HEK293 (cell line): ENCODE measurements at regions not wholly inside any gene's neighbourhood (a gene's known extent, or its start where the extent isn't known, plus 50 kb on each side); places are given as distances from the start of the nearest gene placed in this dataset.

Experiments used
- CTCF ChIA-PET: fragments of 350-600 bp; formaldehyde crosslinking; extraction: SDS; loops from one replicate; lab custom pipeline; 2021; ENCODE audit warnings: antibody characterized with exemption; lab: Yijun Ruan, JAX
- POLR2A ChIA-PET: fragments of 300-600 bp; formaldehyde crosslinking; extraction: SDS; loops from one replicate; lab custom pipeline; 2020; ENCODE audit warnings: antibody characterized with exemption, inconsistent platforms; lab: Yijun Ruan, JAX
- H3K27ac ChIP-seq: fragments of 200-500 bp; sonication (Bioruptor generic); 2 replicates; pipeline ENCODE4 v1.5.1; 2014; ENCODE audit warnings: low read depth, low read length, control low read depth, inconsistent platforms; ENCODE audit errors: extremely low read depth
- H3K36me3 ChIP-seq, 2 experiments: fragments of 200-500 bp in 1 of 2; sonication (Bioruptor generic) in 1 of 2; 1 replicate in 1 of 2; 2 replicates in 1 of 2; pipeline ENCODE4 v1.5.1; 2014 to 2017; ENCODE audit warnings: inconsistent platforms in 2 of 2, low read length in 2 of 2; ENCODE audit not compliant: control insufficient read depth in 2 of 2, insufficient read depth in 1 of 2
- H3K4me1 ChIP-seq: fragments of 200-500 bp; sonication (Bioruptor generic); 2 replicates; pipeline ENCODE4 v1.5.1; 2014; ENCODE audit warnings: mild to moderate bottlenecking, low read length, inconsistent platforms; ENCODE audit not compliant: control insufficient read depth, insufficient read depth
- H3K4me3 ChIP-seq: 2 replicates; pipeline ENCODE4 v1.5.1; 2011; ENCODE audit warnings: low read depth, mild to moderate bottlenecking, control low read depth, low read length, moderate library complexity
- H3K9me3 ChIP-seq: fragments of 200-500 bp; sonication (Bioruptor generic); 2 replicates; pipeline ENCODE4 v1.5.1; 2014; ENCODE audit warnings: low read depth, low read length, inconsistent platforms; ENCODE audit not compliant: control insufficient read depth, insufficient read depth
- HOXA7 ChIP-seq: sonication (generic); formaldehyde crosslinking; IDR thresholded peaks from 2 replicates; pipeline ENCODE4 v1.8.1; 2022; ENCODE audit warnings: missing genetic modification reagents, borderline replicate concordance
- KLF17 ChIP-seq: fragments of 450-650 bp; formaldehyde crosslinking; IDR thresholded peaks from 2 replicates; pipeline ENCODE4 v1.5.1; 2016; ENCODE audit warnings: missing biosample characterization, missing genetic modification characterization
- RBAK ChIP-seq: fragments of 450-650 bp; formaldehyde crosslinking; IDR thresholded peaks from 2 replicates; pipeline ENCODE4 v1.5.1; 2016; ENCODE audit warnings: missing biosample characterization, missing genetic modification characterization
- REST ChIP-seq: fragments of 450-650 bp; formaldehyde crosslinking; IDR thresholded peaks from 2 replicates; pipeline ENCODE4 v1.5.1; 2016; ENCODE audit warnings: missing biosample characterization, missing genetic modification characterization
- SP2 ChIP-seq: fragments of 450-650 bp; formaldehyde crosslinking; IDR thresholded peaks from 2 replicates; pipeline ENCODE4 v1.5.1; 2016; ENCODE audit warnings: missing biosample characterization, missing genetic modification characterization
- ZNF10 ChIP-seq: fragments of 450-650 bp; formaldehyde crosslinking; IDR thresholded peaks from 2 replicates; pipeline ENCODE4 v1.5.1; 2017; ENCODE audit warnings: missing biosample characterization, missing genetic modification characterization
- ZNF148 ChIP-seq: fragments of 450-650 bp; formaldehyde crosslinking; IDR thresholded peaks from 2 replicates; pipeline ENCODE4 v1.5.0; 2017; ENCODE audit warnings: missing biosample characterization, missing genetic modification characterization, borderline replicate concordance
- ZNF2 ChIP-seq: fragments of 450-650 bp; formaldehyde crosslinking; IDR thresholded peaks from 2 replicates; pipeline ENCODE4 v1.5.1; 2016; ENCODE audit warnings: missing biosample characterization, missing genetic modification characterization
- ZNF221 ChIP-seq: fragments of 450-650 bp; formaldehyde crosslinking; IDR thresholded peaks from 2 replicates; pipeline ENCODE4 v1.5.1; 2017; ENCODE audit warnings: missing biosample characterization, missing genetic modification characterization, borderline replicate concordance
- ZNF585B ChIP-seq: fragments of 450-650 bp; formaldehyde crosslinking; IDR thresholded peaks from 2 replicates; pipeline ENCODE4 v1.5.1; 2016; ENCODE audit warnings: missing biosample characterization, missing genetic modification characterization
- ZNF692 ChIP-seq: fragments of 450-650 bp; formaldehyde crosslinking; IDR thresholded peaks from 2 replicates; pipeline ENCODE4 v1.5.1; 2016; ENCODE audit warnings: missing biosample characterization, missing genetic modification characterization
- ZSCAN5A ChIP-seq: fragments of 450-650 bp; formaldehyde crosslinking; IDR thresholded peaks from 2 replicates; pipeline ENCODE4 v1.5.1; 2016; ENCODE audit warnings: missing biosample characterization, missing genetic modification characterization
- TF ChIP-seq, protein P1 (sequence below): fragments of 450-650 bp; formaldehyde crosslinking; IDR thresholded peaks from 2 replicates; pipeline ENCODE4 v1.5.1; 2017; ENCODE audit warnings: missing biosample characterization, missing genetic modification characterization
- TF ChIP-seq, protein P2 (sequence below): fragments of 450-650 bp; formaldehyde crosslinking; IDR thresholded peaks from 2 replicates; pipeline ENCODE4; 2016; ENCODE audit warnings: missing biosample characterization, missing genetic modification characterization
- TF ChIP-seq, protein P3 (sequence below): fragments of 450-650 bp; formaldehyde crosslinking; IDR thresholded peaks from 2 replicates; pipeline ENCODE4 v1.5.1; 2016; ENCODE audit warnings: missing biosample characterization, missing genetic modification characterization, borderline replicate concordance

GRCh38 chr5:154542000-154542399 lies 64.0 kb upstream of the HAND1 start:
- no peak overlapping the region for H3K27ac ChIP-seq
- no peaks in the 10 kb centered on the region; the same call in 1 of the 2 replicates for H3K4me1 ChIP-seq
- TF ChIP-seq ZNF10 (tag by site-specific recombination) (no peak), ZNF585B (no peak), ZNF148 (no peak), ZSCAN5A (tag by site-specific recombination) (no peak), ZNF2 (tag by site-specific recombination) (no peak), ZNF692 (tag by site-specific recombination) (no peak), SP2 (no peak), HOXA7 (CRISPR knock-in tag) (no peak), REST (tag by site-specific recombination) (no peak), ZNF221 (no peak), RBAK (tag by site-specific recombination) (no peak), KLF17 (tag by site-specific recombination) (no peak)
- TF ChIP-seq, protein P1, sequence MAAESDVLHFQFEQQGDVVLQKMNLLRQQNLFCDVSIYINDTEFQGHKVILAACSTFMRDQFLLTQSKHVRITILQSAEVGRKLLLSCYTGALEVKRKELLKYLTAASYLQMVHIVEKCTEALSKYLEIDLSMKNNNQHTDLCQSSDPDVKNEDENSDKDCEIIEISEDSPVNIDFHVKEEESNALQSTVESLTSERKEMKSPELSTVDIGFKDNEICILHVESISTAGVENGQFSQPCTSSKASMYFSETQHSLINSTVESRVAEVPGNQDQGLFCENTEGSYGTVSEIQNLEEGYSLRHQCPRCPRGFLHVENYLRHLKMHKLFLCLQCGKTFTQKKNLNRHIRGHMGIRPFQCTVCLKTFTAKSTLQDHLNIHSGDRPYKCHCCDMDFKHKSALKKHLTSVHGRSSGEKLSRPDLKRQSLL (tag by site-specific recombination): no peak
- TF ChIP-seq, protein P2, sequence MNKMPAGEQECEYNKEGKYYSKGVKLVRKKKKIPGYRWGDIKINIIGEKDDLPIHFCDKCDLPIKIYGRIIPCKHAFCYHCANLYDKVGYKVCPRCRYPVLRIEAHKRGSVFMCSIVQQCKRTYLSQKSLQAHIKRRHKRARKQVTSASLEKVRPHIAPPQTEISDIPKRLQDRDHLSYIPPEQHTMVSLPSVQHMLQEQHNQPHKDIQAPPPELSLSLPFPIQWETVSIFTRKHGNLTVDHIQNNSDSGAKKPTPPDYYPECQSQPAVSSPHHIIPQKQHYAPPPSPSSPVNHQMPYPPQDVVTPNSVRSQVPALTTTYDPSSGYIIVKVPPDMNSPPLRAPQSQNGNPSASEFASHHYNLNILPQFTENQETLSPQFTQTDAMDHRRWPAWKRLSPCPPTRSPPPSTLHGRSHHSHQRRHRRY (tag by site-specific recombination): no peak
- TF ChIP-seq, protein P3, sequence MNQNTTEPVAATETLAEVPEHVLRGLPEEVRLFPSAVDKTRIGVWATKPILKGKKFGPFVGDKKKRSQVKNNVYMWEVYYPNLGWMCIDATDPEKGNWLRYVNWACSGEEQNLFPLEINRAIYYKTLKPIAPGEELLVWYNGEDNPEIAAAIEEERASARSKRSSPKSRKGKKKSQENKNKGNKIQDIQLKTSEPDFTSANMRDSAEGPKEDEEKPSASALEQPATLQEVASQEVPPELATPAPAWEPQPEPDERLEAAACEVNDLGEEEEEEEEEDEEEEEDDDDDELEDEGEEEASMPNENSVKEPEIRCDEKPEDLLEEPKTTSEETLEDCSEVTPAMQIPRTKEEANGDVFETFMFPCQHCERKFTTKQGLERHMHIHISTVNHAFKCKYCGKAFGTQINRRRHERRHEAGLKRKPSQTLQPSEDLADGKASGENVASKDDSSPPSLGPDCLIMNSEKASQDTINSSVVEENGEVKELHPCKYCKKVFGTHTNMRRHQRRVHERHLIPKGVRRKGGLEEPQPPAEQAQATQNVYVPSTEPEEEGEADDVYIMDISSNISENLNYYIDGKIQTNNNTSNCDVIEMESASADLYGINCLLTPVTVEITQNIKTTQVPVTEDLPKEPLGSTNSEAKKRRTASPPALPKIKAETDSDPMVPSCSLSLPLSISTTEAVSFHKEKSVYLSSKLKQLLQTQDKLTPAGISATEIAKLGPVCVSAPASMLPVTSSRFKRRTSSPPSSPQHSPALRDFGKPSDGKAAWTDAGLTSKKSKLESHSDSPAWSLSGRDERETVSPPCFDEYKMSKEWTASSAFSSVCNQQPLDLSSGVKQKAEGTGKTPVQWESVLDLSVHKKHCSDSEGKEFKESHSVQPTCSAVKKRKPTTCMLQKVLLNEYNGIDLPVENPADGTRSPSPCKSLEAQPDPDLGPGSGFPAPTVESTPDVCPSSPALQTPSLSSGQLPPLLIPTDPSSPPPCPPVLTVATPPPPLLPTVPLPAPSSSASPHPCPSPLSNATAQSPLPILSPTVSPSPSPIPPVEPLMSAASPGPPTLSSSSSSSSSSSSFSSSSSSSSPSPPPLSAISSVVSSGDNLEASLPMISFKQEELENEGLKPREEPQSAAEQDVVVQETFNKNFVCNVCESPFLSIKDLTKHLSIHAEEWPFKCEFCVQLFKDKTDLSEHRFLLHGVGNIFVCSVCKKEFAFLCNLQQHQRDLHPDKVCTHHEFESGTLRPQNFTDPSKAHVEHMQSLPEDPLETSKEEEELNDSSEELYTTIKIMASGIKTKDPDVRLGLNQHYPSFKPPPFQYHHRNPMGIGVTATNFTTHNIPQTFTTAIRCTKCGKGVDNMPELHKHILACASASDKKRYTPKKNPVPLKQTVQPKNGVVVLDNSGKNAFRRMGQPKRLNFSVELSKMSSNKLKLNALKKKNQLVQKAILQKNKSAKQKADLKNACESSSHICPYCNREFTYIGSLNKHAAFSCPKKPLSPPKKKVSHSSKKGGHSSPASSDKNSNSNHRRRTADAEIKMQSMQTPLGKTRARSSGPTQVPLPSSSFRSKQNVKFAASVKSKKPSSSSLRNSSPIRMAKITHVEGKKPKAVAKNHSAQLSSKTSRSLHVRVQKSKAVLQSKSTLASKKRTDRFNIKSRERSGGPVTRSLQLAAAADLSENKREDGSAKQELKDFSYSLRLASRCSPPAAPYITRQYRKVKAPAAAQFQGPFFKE: no peak
- no peaks in the 10 kb centered on the region for H3K36me3 ChIP-seq
- no peak overlapping the region for H3K4me3 ChIP-seq
- ChIA-PET CTCF (interaction anchor here (0.8 to 1.0 kb wide), 2 partner anchors 10 to 11 kb away, joined by 3 to 4 read pairs; no protein-coding TSS in a partner anchor), POLR2A (no interaction called here)
- H3K9me3 ChIP-seq: no peaks in the 10 kb centered on the region
